Endometrium (tissue), 2 donors: ENCODE measurements at regions not wholly inside any gene's neighbourhood (a gene's known extent, or its start where the extent isn't known, plus 50 kb on each side); places are given as distances from the start of the nearest gene placed in this dataset.

Experiments used
- FAIRE-seq: peaks from 2 replicates; lab custom pipeline; 2012; peaks lifted over from hg19 to GRCh38; lab: Jason Lieb, UNC
- donor health status: control.
- donor health status: control.

- FAIRE-seq: no peak
Measured at GRCh38 chr21:17979763-17980162, 160.6 kb upstream of the C21orf91 start.

- no peak for FAIRE-seq
Measured at GRCh38 chr21:17978895-17979294, 159.7 kb upstream of the C21orf91 start.

GRCh38 chr21:17976691-17977090 lies 157.5 kb upstream of the C21orf91 start:
- FAIRE-seq: no peak

- no peak for FAIRE-seq
Measured at GRCh38 chr21:17976139-17976538, 157.0 kb upstream of the C21orf91 start.

GRCh38 chr21:17967319-17967718 lies 148.2 kb upstream of the C21orf91 start:
- no peak for FAIRE-seq

- FAIRE-seq: no peak
Measured at GRCh38 chr21:17964716-17965115, 145.6 kb upstream of the C21orf91 start.

GRCh38 chr21:17964199-17964598 lies 145.0 kb upstream of the C21orf91 start:
- no peak for FAIRE-seq

GRCh38 chr21:17950591-17950990 lies 131.4 kb upstream of the C21orf91 start:
- no peak for FAIRE-seq

- FAIRE-seq: no peak
Measured at GRCh38 chr21:17949421-17949820, 130.3 kb upstream of the C21orf91 start.

GRCh38 chr21:17947531-17947930 lies 128.4 kb upstream of the C21orf91 start:
- no peak for FAIRE-seq

- FAIRE-seq: no peak
Measured at GRCh38 chr21:17931080-17931479, 111.9 kb upstream of the C21orf91 start.

GRCh38 chr21:17930093-17930492 lies 110.9 kb upstream of the C21orf91 start:
- no peak for FAIRE-seq

- FAIRE-seq: no peak
Measured at GRCh38 chr21:17929510-17929909, 110.4 kb upstream of the C21orf91 start.

GRCh38 chr21:17925899-17926298 lies 106.7 kb upstream of the C21orf91 start:
- peak; percentile 93 for FAIRE-seq

GRCh38 chr21:17925000-17925610 lies 105.9 kb upstream of the C21orf91 start:
- FAIRE-seq: no peak

- FAIRE-seq: peak; percentile 94
Measured at GRCh38 chr21:17921579-17922530, 102.7 kb upstream of the C21orf91 start.

GRCh38 chr21:17915976-17916375 lies 96.8 kb upstream of the C21orf91 start:
- FAIRE-seq: no peak

GRCh38 chr21:17911628-17912027 lies 92.5 kb upstream of the C21orf91 start:
- no peak for FAIRE-seq

GRCh38 chr21:17903929-17904639 lies 84.9 kb upstream of the C21orf91 start:
- FAIRE-seq: no peak

GRCh38 chr21:17903029-17903806 lies 84.1 kb upstream of the C21orf91 start:
- peak; percentile 84 for FAIRE-seq

GRCh38 chr21:17901458-17902079 lies 82.4 kb upstream of the C21orf91 start:
- FAIRE-seq: no peak

- FAIRE-seq: no peak
Measured at GRCh38 chr21:17900990-17901385, 81.8 kb upstream of the C21orf91 start.
